ENCODE measurements at regions not wholly inside any gene's neighbourhood (a gene's known extent, or its start where the extent isn't known, plus 50 kb on each side); places are given as distances from the start of the nearest gene placed in this dataset.
A peak's percentile ranks its signal among the peaks of the same experiment; 100 is the strongest.

DNA sequence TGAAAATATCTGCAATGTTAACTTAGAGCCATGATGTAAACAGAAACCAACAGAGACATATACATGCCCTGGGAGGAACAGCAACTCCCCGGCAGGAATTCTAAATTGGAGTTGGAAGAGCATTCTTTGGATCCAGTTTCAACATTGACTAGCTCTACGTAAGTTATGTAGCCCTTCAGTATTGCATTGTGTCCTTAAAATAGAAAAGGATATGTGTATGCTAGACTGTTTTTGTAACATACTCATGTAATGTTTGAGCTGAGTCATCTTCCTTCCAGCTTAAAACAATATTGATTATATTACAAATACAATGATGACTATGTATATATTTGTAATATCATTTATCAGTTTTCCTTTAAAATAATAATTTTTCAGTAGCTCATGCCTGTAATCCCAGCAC lies 1422.2 kb upstream of the PCDH20 start:
- Mint-ChIP-seq H3K9me3 (ENCODE audit: low read depth) (no peaks in the 10 kb centered on the region), H3K27me3 (ENCODE audit: low read depth) (no peaks in the 10 kb centered on the region), H3K27ac (ENCODE audit: unreplicated experiment) (no peak overlapping the region), H3K4me3 (ENCODE audit: unreplicated experiment) (no peak overlapping the region), H3K4me1 (ENCODE audit: low read depth) (no peaks in the 10 kb centered on the region), H3K36me3 (ENCODE audit: low read depth) (no peaks in the 10 kb centered on the region)
- TF ChIP-seq, protein P1, sequence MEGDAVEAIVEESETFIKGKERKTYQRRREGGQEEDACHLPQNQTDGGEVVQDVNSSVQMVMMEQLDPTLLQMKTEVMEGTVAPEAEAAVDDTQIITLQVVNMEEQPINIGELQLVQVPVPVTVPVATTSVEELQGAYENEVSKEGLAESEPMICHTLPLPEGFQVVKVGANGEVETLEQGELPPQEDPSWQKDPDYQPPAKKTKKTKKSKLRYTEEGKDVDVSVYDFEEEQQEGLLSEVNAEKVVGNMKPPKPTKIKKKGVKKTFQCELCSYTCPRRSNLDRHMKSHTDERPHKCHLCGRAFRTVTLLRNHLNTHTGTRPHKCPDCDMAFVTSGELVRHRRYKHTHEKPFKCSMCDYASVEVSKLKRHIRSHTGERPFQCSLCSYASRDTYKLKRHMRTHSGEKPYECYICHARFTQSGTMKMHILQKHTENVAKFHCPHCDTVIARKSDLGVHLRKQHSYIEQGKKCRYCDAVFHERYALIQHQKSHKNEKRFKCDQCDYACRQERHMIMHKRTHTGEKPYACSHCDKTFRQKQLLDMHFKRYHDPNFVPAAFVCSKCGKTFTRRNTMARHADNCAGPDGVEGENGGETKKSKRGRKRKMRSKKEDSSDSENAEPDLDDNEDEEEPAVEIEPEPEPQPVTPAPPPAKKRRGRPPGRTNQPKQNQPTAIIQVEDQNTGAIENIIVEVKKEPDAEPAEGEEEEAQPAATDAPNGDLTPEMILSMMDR (IDR thresholded peaks at IDR 0.05): no peak
- no peak for DNase-seq (ENCODE audit: low spot score)

DNA sequence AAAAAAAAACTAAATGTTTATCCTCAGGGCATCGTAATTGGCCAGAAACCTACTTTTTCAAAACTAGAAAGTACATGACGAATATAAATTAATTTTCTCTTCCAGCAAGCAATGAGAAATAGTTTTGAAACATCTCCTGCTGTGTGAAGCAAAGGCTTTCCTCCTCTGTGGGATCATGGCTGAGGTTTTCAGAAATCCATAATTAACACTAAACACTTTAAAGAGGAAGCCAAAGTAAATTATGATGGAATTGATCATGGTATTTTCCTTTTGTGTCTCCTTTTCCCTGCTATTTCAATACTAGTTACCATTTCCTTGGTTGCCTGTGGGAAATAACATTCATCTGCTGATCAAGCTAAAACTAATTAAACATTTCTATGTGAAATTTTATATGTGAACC lies 1413.8 kb upstream of the PCDH20 start:
- H3K27ac Mint-ChIP-seq (ENCODE audit: unreplicated experiment): no peak overlapping the region
- TF ChIP-seq, protein P1 (IDR thresholded peaks at IDR 0.05): no peak
- H3K9me3 Mint-ChIP-seq (ENCODE audit: low read depth): no peaks in the 10 kb centered on the region
- no peaks in the 10 kb centered on the region for H3K27me3 Mint-ChIP-seq (ENCODE audit: low read depth)
- H3K4me1 Mint-ChIP-seq (ENCODE audit: low read depth): no peaks in the 10 kb centered on the region
- no peaks in the 10 kb centered on the region for H3K36me3 Mint-ChIP-seq (ENCODE audit: low read depth)
- DNase-seq (ENCODE audit: low spot score): no peak
- H3K4me3 Mint-ChIP-seq (ENCODE audit: unreplicated experiment): no peak overlapping the region

DNA sequence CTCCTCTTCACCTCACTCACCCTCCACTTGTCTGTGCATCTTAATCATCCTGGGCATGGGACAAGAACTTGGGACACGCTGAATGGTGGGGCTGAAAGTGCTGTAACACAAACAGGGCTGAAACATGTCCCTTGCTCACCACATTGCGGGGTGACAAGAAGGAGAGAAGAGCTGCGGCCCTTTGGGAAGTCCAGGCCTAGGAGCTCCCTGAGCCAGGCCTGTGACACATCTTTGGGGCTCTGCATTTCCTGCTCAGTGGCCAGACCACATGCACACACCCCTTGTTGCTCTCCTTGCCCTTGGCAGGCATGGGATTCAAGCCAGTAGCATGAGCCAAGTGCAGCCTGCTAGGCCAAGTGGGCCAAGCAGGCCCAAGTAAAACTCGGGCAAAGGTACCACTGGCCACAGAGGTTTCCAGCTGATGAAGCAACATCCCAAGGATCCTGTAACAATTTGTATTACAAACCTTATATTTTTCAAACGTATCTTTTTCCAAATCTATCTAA lies 1384.3 kb upstream of the PCDH20 start:
- no peak for DNase-seq (ENCODE audit: low spot score)
- no peaks in the 10 kb centered on the region for H3K9me3 Mint-ChIP-seq (ENCODE audit: low read depth)
- H3K4me3 Mint-ChIP-seq (ENCODE audit: unreplicated experiment): no peak overlapping the region
- TF ChIP-seq, protein P1 (IDR thresholded peaks at IDR 0.05): no peak
- H3K36me3 Mint-ChIP-seq (ENCODE audit: low read depth): no peaks in the 10 kb centered on the region
- no peaks in the 10 kb centered on the region for H3K4me1 Mint-ChIP-seq (ENCODE audit: low read depth)
- H3K27ac Mint-ChIP-seq (ENCODE audit: unreplicated experiment): no peak overlapping the region
- no peaks in the 10 kb centered on the region for H3K27me3 Mint-ChIP-seq (ENCODE audit: low read depth)

GRCh38 chr13:62799038-62799535 lies 1383.4 kb upstream of the PCDH20 start:
- no peak overlapping the region for H3K4me3 Mint-ChIP-seq (ENCODE audit: unreplicated experiment)
- H3K27me3 Mint-ChIP-seq (ENCODE audit: low read depth): no peaks in the 10 kb centered on the region
- no peaks in the 10 kb centered on the region for H3K36me3 Mint-ChIP-seq (ENCODE audit: low read depth)
- H3K9me3 Mint-ChIP-seq (ENCODE audit: low read depth): no peaks in the 10 kb centered on the region
- H3K4me1 Mint-ChIP-seq (ENCODE audit: low read depth): no peaks in the 10 kb centered on the region
- TF ChIP-seq, protein P1 (IDR thresholded peaks at IDR 0.05): no peak
- peak; percentile 64 for DNase-seq (ENCODE audit: low spot score)
- no peak overlapping the region for H3K27ac Mint-ChIP-seq (ENCODE audit: unreplicated experiment)

- Mint-ChIP-seq H3K4me3 (ENCODE audit: unreplicated experiment) (no peak overlapping the region), H3K36me3 (ENCODE audit: low read depth) (no peaks in the 10 kb centered on the region), H3K27ac (ENCODE audit: unreplicated experiment) (no peak overlapping the region), H3K27me3 (ENCODE audit: low read depth) (no peaks in the 10 kb centered on the region), H3K4me1 (ENCODE audit: low read depth) (peaks cover 8% of the 10 kb centered on the region), H3K9me3 (ENCODE audit: low read depth) (no peaks in the 10 kb centered on the region)
- TF ChIP-seq, protein P1 (IDR thresholded peaks at IDR 0.05): no peak
- DNase-seq (ENCODE audit: low spot score): no peak
Observed at GRCh38 chr13:62793850-62794249, 1378.2 kb upstream of the PCDH20 start.
